ENCODE measurements at regions not wholly inside any gene's neighbourhood (a gene's known extent, or its start where the extent isn't known, plus 50 kb on each side); places are given as distances from the start of the nearest gene placed in this dataset.

DNA sequence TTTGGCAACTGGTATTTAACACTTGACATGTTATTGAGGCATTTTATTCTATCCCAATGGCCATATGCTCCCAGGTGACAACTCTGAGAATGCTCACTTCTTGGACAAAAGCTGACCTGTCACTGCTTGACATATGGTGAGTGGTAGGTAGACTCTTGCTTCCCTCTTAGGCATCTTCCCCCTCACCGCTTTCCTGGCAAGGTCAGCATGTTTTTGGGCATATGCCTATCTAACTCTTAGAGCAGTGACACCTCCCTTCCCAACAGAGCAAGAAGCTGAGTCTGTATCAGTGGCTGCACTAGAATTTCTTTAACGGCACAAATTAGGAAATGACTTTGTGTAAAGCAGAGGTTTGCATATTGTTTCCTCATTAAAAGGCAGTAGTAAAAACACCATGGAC is 300.7 kb downstream of the OXSM start:
- TF ChIP-seq YY1 (IDR thresholded peaks at IDR 0.05; ENCODE audit: low read depth), result no peak
- TF ChIP-seq, protein P1, sequence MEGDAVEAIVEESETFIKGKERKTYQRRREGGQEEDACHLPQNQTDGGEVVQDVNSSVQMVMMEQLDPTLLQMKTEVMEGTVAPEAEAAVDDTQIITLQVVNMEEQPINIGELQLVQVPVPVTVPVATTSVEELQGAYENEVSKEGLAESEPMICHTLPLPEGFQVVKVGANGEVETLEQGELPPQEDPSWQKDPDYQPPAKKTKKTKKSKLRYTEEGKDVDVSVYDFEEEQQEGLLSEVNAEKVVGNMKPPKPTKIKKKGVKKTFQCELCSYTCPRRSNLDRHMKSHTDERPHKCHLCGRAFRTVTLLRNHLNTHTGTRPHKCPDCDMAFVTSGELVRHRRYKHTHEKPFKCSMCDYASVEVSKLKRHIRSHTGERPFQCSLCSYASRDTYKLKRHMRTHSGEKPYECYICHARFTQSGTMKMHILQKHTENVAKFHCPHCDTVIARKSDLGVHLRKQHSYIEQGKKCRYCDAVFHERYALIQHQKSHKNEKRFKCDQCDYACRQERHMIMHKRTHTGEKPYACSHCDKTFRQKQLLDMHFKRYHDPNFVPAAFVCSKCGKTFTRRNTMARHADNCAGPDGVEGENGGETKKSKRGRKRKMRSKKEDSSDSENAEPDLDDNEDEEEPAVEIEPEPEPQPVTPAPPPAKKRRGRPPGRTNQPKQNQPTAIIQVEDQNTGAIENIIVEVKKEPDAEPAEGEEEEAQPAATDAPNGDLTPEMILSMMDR (IDR thresholded peaks at IDR 0.05), result no peak
- no peak for TF ChIP-seq POLR2AphosphoS5 (IDR thresholded peaks at IDR 0.05; ENCODE audit: low read depth, low read length)
- no peak for TF ChIP-seq RAD21 (IDR thresholded peaks at IDR 0.05; ENCODE audit: low read length)
- TF ChIP-seq, protein P2, sequence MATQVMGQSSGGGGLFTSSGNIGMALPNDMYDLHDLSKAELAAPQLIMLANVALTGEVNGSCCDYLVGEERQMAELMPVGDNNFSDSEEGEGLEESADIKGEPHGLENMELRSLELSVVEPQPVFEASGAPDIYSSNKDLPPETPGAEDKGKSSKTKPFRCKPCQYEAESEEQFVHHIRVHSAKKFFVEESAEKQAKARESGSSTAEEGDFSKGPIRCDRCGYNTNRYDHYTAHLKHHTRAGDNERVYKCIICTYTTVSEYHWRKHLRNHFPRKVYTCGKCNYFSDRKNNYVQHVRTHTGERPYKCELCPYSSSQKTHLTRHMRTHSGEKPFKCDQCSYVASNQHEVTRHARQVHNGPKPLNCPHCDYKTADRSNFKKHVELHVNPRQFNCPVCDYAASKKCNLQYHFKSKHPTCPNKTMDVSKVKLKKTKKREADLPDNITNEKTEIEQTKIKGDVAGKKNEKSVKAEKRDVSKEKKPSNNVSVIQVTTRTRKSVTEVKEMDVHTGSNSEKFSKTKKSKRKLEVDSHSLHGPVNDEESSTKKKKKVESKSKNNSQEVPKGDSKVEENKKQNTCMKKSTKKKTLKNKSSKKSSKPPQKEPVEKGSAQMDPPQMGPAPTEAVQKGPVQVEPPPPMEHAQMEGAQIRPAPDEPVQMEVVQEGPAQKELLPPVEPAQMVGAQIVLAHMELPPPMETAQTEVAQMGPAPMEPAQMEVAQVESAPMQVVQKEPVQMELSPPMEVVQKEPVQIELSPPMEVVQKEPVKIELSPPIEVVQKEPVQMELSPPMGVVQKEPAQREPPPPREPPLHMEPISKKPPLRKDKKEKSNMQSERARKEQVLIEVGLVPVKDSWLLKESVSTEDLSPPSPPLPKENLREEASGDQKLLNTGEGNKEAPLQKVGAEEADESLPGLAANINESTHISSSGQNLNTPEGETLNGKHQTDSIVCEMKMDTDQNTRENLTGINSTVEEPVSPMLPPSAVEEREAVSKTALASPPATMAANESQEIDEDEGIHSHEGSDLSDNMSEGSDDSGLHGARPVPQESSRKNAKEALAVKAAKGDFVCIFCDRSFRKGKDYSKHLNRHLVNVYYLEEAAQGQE (IDR thresholded peaks at IDR 0.05; ENCODE audit: low read depth, low read length), result no peak
- no peak for TF ChIP-seq GATA2 (CRISPR knock-in tag; IDR thresholded peaks at IDR 0.05)
- no peak for TF ChIP-seq NRF1 (IDR thresholded peaks at IDR 0.05; ENCODE audit: low read depth, low read length)
- TF ChIP-seq, protein P3, sequence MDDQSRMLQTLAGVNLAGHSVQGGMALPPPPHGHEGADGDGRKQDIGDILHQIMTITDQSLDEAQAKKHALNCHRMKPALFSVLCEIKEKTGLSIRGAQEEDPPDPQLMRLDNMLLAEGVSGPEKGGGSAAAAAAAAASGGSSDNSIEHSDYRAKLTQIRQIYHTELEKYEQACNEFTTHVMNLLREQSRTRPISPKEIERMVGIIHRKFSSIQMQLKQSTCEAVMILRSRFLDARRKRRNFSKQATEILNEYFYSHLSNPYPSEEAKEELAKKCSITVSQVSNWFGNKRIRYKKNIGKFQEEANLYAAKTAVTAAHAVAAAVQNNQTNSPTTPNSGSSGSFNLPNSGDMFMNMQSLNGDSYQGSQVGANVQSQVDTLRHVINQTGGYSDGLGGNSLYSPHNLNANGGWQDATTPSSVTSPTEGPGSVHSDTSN (IDR thresholded peaks at IDR 0.05), result no peak
- no peak for TF ChIP-seq TCF12 (IDR thresholded peaks at IDR 0.05)
- no peak for TF ChIP-seq RFX5 (IDR thresholded peaks at IDR 0.05; ENCODE audit: low read length)
- TF ChIP-seq GABPA (IDR thresholded peaks at IDR 0.05; ENCODE audit: low read depth), result no peak

Measured in SK-N-SH (cell line).